ENCODE measurements at regions not wholly inside any gene's neighbourhood (a gene's known extent, or its start where the extent isn't known, plus 50 kb on each side); places are given as distances from the start of the nearest gene placed in this dataset.

- Histone ChIP-seq H3K4me2 (replicated peaks; ENCODE audit: low read depth, low read length, poor library complexity, severe bottlenecking) (no peak overlapping the region), H3K4me3 (ENCODE audit: control extremely low read depth in 1 of 5, extremely low read depth in 1 of 5, insufficient read depth in 1 of 5, low read depth in 2 of 5, low read length in 4 of 5) (no peak overlapping the region), H3K9ac (ENCODE audit: low read length) (no peak overlapping the region), H2AFZ (ENCODE audit: insufficient read depth, low read depth, low read length, poor library complexity, severe bottlenecking) (no peak overlapping the region), H3K79me2 (ENCODE audit: control insufficient read depth, insufficient read depth, low read length) (no peaks in the 10 kb centered on the region), H3K4me1 (ENCODE audit: control insufficient read depth in 2 of 2, insufficient read depth in 2 of 2, low read length in 2 of 2) (no peaks in the 10 kb centered on the region), H3K27me3 (replicated peaks in 1 of 4; ENCODE audit: control extremely low read depth in 1 of 4, control insufficient read depth in 3 of 4, insufficient read depth in 4 of 4, low read length in 3 of 4) (no peaks in the 10 kb centered on the region), H4K20me1 (ENCODE audit: control insufficient read depth, insufficient read depth, low read length, poor library complexity, severe bottlenecking) (no peaks in the 10 kb centered on the region), H3K9me3 (ENCODE audit: control extremely low read depth in 1 of 3, control insufficient read depth in 2 of 3, insufficient read depth in 1 of 3, low read length in 2 of 3) (peaks cover 0 to 1% (median 0%) of the 10 kb centered on the region in 3 donors), H3K27ac (ENCODE audit: low read length in 2 of 2) (no peak overlapping the region), H3K36me3 (replicated peaks in 1 of 2; ENCODE audit: control extremely low read depth in 1 of 2, control insufficient read depth in 1 of 2, extremely low read depth in 1 of 2, insufficient read depth in 2 of 2, low read length in 1 of 2) (no peaks in the 10 kb centered on the region)
- ChIA-PET POLR2A (no interaction called here), CTCF (no interaction called here)
- no peaks in the 10 kb centered on the region for H3K4me1 Mint-ChIP-seq
- H3K27me3 Mint-ChIP-seq, result peaks cover 7% of the 10 kb centered on the region
- DNase-seq, result no peak
- intact Hi-C loops (cut with micrococcal nuclease), result no loop called here
- no peak overlapping the region for H3K27ac Mint-ChIP-seq
- TF ChIP-seq, protein P1, sequence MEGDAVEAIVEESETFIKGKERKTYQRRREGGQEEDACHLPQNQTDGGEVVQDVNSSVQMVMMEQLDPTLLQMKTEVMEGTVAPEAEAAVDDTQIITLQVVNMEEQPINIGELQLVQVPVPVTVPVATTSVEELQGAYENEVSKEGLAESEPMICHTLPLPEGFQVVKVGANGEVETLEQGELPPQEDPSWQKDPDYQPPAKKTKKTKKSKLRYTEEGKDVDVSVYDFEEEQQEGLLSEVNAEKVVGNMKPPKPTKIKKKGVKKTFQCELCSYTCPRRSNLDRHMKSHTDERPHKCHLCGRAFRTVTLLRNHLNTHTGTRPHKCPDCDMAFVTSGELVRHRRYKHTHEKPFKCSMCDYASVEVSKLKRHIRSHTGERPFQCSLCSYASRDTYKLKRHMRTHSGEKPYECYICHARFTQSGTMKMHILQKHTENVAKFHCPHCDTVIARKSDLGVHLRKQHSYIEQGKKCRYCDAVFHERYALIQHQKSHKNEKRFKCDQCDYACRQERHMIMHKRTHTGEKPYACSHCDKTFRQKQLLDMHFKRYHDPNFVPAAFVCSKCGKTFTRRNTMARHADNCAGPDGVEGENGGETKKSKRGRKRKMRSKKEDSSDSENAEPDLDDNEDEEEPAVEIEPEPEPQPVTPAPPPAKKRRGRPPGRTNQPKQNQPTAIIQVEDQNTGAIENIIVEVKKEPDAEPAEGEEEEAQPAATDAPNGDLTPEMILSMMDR (IDR thresholded peaks at IDR 0.05), result no peak
- no peak for TF ChIP-seq EZH2 (IDR thresholded peaks at IDR 0.05; ENCODE audit: borderline replicate concordance, insufficient read depth, low read depth, low read length, poor library complexity, severe bottlenecking)
- no peak overlapping the region for H3K4me3 Mint-ChIP-seq
- ATAC-seq (ENCODE audit: low read depth), result no peak
- H3K9me3 Mint-ChIP-seq (ENCODE audit: insufficient read depth), result no peaks in the 10 kb centered on the region
Measured at GRCh38 chr13:47650209-47650608, 350.9 kb downstream of the SUCLA2 start.

GRCh38 chr13:47647001-47647400 lies 354.1 kb downstream of the SUCLA2 start:
- Mint-ChIP-seq H3K9me3 (ENCODE audit: insufficient read depth) (no peaks in the 10 kb centered on the region), H3K4me3 (no peak overlapping the region), H3K27me3 (peaks cover 3% of the 10 kb centered on the region), H3K4me1 (no peaks in the 10 kb centered on the region), H3K27ac (no peak overlapping the region)
- H3K9ac ChIP-seq (ENCODE audit: low read length), result no peak overlapping the region
- ATAC-seq (ENCODE audit: low read depth) (no peak), DNase-seq (no peak)
- H3K4me3 ChIP-seq (ENCODE audit: control extremely low read depth in 1 of 5, extremely low read depth in 1 of 5, insufficient read depth in 1 of 5, low read depth in 2 of 5, low read length in 4 of 5), result no peak overlapping the region
- ChIA-PET CTCF (no interaction called here), POLR2A (no interaction called here)
- H3K9me3 ChIP-seq (ENCODE audit: control extremely low read depth in 1 of 3, control insufficient read depth in 2 of 3, insufficient read depth in 1 of 3, low read length in 2 of 3), result peaks cover 0 to 1% (median 0%) of the 10 kb centered on the region in 3 donors
- no peak overlapping the region for H3K27ac ChIP-seq (ENCODE audit: low read length in 2 of 2)
- no peaks in the 10 kb centered on the region for H3K27me3 ChIP-seq (replicated peaks in 1 of 4; ENCODE audit: control extremely low read depth in 1 of 4, control insufficient read depth in 3 of 4, insufficient read depth in 4 of 4, low read length in 3 of 4)
- H3K79me2 ChIP-seq (ENCODE audit: control insufficient read depth, insufficient read depth, low read length), result no peaks in the 10 kb centered on the region
- intact Hi-C loops (cut with micrococcal nuclease), result no loop called here
- TF ChIP-seq, protein P1 (IDR thresholded peaks at IDR 0.05), result no peak
- TF ChIP-seq EZH2 (IDR thresholded peaks at IDR 0.05; ENCODE audit: borderline replicate concordance, insufficient read depth, low read depth, low read length, poor library complexity, severe bottlenecking), result no peak
- no peaks in the 10 kb centered on the region for H3K4me1 ChIP-seq (ENCODE audit: control insufficient read depth in 2 of 2, insufficient read depth in 2 of 2, low read length in 2 of 2)
- no peak overlapping the region for H2AFZ ChIP-seq (ENCODE audit: insufficient read depth, low read depth, low read length, poor library complexity, severe bottlenecking)
- no peaks in the 10 kb centered on the region for H4K20me1 ChIP-seq (ENCODE audit: control insufficient read depth, insufficient read depth, low read length, poor library complexity, severe bottlenecking)
- no peak overlapping the region for H3K4me2 ChIP-seq (replicated peaks; ENCODE audit: low read depth, low read length, poor library complexity, severe bottlenecking)
- no peaks in the 10 kb centered on the region for H3K36me3 ChIP-seq (replicated peaks in 1 of 2; ENCODE audit: control extremely low read depth in 1 of 2, control insufficient read depth in 1 of 2, extremely low read depth in 1 of 2, insufficient read depth in 2 of 2, low read length in 1 of 2)

All from B cell (primary cell).